HG03280 (cell line): ENCODE measurements at regions not wholly inside any gene's neighbourhood (a gene's known extent, or its start where the extent isn't known, plus 50 kb on each side); places are given as distances from the start of the nearest gene placed in this dataset.

Source experiments
- ATAC-seq: cut with Tn5 transposase; IDR thresholded peaks from one replicate; pipeline ENCODE4 v1.9.1; 2021; ENCODE audit warnings: mild to moderate bottlenecking, moderate library complexity; ENCODE audit not compliant: unreplicated experiment

GRCh38 chr3:16102187-16102561 lies 72.3 kb upstream of the GALNT15 start:
- no peak for ATAC-seq

GRCh38 chr3:16102905-16103364 lies 71.5 kb upstream of the GALNT15 start:
- no peak for ATAC-seq

- no peak for ATAC-seq
Measured at GRCh38 chr3:16103472-16103871, 71.0 kb upstream of the GALNT15 start.

- no peak for ATAC-seq
Measured at GRCh38 chr3:16104156-16104555, 70.3 kb upstream of the GALNT15 start.

GRCh38 chr3:16106050-16106449 lies 68.4 kb upstream of the GALNT15 start:
- ATAC-seq = no peak

GRCh38 chr3:16108424-16108823 lies 66.1 kb upstream of the GALNT15 start:
- no peak for ATAC-seq

GRCh38 chr3:16109929-16110328 lies 64.6 kb upstream of the GALNT15 start:
- ATAC-seq = no peak

GRCh38 chr3:16112910-16113504 lies 61.5 kb upstream of the GALNT15 start:
- ATAC-seq = no peak

GRCh38 chr3:16113704-16114103 lies 60.8 kb upstream of the GALNT15 start:
- no peak for ATAC-seq

- no peak for ATAC-seq
Measured at GRCh38 chr3:16114429-16114828, 60.1 kb upstream of the GALNT15 start.

GRCh38 chr3:16114930-16115329 lies 59.5 kb upstream of the GALNT15 start:
- no peak for ATAC-seq

- ATAC-seq = no peak
Measured at GRCh38 chr3:16118396-16118795, 56.1 kb upstream of the GALNT15 start.

- ATAC-seq = no peak
Measured at GRCh38 chr3:16119887-16120286, 54.6 kb upstream of the GALNT15 start.

GRCh38 chr3:16121391-16121790 lies 53.1 kb upstream of the GALNT15 start:
- ATAC-seq = no peak

GRCh38 chr3:16122155-16122554 lies 52.3 kb upstream of the GALNT15 start:
- no peak for ATAC-seq

- ATAC-seq = no peak
Measured at GRCh38 chr3:16122661-16123060, 51.8 kb upstream of the GALNT15 start.

- ATAC-seq = no peak
Measured at GRCh38 chr3:16124636-16125035, 49.8 kb upstream of the GALNT15 start.
